Fibroblast of the aortic adventitia (primary cell): ENCODE measurements at regions not wholly inside any gene's neighbourhood (a gene's known extent, or its start where the extent isn't known, plus 50 kb on each side); places are given as distances from the start of the nearest gene placed in this dataset.
"Not testable (repeated sequence)": the region's sequence is repeated elsewhere in the genome, so short reads cannot be mapped to it uniquely, and the experiment has no call there.

Experiments used
- DNase-seq: peaks from one replicate; pipeline ENCODE4 v3.0.0-alpha.2; 2010; ENCODE audit warnings: low read depth
- H3K4me3 ChIP-seq: 2 replicates; pipeline ENCODE4 v1.5.1; 2011; ENCODE audit warnings: low read depth, mild to moderate bottlenecking, control low read depth, low read length, moderate library complexity
- TF ChIP-seq, protein P1 (sequence below): IDR thresholded peaks from 2 replicates; pipeline ENCODE4 v1.5.1; 2011; ENCODE audit warnings: mild to moderate bottlenecking, low read length, control low read depth, inconsistent platforms; ENCODE audit not compliant: insufficient read depth

DNA sequence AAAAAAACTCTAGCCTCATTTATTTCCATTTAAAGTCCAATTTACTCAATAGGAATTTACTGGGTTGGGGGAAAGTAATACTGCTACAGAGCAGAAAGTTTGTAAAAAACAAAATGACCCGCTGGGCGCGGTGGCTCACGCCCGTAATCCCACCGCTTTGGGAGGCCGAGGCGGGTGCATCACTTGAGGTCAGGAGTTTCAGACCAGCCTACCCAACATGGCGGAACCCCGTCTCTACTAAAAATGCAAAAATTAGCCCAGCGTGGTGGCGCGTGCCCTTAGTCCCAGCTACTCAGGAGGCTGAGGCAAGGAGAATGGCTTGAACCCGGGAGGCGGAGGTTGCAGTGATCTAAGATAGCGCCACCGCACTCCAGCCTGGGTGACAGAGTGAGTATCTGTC lies 745.6 kb downstream of the SLITRK1 start:
- no peak for DNase-seq
- H3K4me3 ChIP-seq = no peak overlapping the region
- TF ChIP-seq, protein P1, sequence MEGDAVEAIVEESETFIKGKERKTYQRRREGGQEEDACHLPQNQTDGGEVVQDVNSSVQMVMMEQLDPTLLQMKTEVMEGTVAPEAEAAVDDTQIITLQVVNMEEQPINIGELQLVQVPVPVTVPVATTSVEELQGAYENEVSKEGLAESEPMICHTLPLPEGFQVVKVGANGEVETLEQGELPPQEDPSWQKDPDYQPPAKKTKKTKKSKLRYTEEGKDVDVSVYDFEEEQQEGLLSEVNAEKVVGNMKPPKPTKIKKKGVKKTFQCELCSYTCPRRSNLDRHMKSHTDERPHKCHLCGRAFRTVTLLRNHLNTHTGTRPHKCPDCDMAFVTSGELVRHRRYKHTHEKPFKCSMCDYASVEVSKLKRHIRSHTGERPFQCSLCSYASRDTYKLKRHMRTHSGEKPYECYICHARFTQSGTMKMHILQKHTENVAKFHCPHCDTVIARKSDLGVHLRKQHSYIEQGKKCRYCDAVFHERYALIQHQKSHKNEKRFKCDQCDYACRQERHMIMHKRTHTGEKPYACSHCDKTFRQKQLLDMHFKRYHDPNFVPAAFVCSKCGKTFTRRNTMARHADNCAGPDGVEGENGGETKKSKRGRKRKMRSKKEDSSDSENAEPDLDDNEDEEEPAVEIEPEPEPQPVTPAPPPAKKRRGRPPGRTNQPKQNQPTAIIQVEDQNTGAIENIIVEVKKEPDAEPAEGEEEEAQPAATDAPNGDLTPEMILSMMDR = no peak

DNA sequence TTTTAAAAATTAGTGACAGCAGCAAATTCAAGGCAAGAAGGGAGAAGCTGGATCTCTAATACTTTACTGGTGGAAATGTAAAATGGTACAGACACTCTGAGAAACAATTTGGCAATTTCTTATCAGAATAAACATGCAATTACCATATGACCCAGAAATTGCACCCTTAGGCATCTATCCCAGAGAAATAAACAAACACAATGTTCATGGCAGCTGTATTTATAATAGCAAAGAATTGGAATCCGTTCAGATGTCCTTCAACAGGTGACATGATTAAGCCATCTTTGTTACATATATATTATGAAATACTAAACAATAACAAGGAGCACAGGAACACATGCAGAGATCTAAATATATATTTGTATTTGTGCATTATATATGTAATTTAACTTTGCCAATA lies 756.5 kb downstream of the SLITRK1 start:
- H3K4me3 ChIP-seq = no peak overlapping the region
- DNase-seq = no peak
- TF ChIP-seq, protein P1 = no peak

DNA sequence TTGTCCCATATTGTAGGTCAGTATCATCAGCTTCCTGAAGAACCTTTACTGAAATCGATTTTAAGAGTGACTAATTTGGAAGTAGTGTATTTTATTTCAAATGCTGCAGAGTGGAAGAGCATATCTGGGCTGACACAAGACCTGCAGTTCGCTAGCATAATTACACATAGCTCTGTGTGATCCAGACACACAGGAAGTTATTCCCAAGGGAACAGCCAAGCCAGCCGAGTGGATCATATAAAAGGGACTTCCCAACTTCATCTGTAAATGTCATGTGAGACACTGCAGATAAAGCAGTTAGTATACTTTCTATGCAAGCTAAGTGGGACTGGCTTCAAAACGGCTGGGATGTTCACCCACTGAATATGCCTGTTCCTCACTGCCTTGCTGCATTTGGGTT lies 760.4 kb downstream of the SLITRK1 start:
- TF ChIP-seq, protein P1 = no peak
- H3K4me3 ChIP-seq = no peak overlapping the region
- peak; percentile 20 for DNase-seq

DNA sequence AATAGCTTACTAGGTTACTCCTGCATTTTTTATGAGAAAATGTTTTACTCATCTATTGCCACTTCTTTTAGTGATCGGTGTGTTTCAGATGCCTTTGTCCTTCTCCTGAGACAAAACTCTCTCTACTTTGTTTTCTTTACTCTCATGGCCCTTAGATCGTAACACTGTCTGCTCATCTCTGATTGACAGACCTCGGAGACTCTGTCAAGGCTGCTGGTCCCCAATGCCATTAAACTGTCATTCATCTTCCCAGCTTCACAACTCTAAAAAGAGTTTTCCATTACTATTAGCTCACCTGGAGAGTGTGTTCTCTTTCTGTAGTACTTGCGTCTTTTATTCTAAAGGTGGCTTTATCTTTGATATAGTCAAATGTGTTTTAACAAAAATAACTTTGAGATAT lies 765.2 kb downstream of the SLITRK1 start:
- TF ChIP-seq, protein P1 = no peak
- DNase-seq = no peak
- no peak overlapping the region for H3K4me3 ChIP-seq

DNA sequence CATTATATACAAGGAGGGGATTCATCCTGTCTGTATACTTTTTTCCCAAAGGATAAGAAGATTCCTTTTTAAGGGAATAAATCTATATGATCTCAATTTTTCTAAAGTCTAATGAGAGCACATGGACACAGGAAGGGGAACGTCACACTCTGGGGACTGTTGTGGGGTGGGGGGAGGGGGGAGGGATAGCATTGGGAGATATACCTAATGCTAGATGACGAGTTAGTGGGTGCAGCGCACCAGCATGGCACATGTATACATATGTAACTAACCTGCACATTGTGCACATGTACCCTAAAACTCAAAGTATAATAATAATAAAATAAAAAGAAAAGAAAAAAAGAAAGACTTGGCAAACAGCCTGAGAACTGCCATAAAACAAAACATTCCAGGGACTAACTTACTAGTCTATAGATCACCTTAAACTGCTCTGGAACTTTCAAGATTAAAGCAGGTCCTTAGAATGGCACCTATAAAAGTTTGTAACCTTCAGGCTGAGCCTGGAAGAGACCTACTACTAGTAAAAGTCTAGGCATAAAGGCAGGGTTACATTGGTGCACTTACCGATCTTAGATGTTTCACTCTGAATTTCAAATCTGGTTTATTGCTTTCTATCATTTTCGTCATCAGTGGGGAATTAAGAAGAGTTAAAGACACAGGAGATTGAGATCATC lies 780.6 kb downstream of the SLITRK1 start:
- H3K4me3 ChIP-seq, DNase-seq: not testable (repeated sequence)

DNA sequence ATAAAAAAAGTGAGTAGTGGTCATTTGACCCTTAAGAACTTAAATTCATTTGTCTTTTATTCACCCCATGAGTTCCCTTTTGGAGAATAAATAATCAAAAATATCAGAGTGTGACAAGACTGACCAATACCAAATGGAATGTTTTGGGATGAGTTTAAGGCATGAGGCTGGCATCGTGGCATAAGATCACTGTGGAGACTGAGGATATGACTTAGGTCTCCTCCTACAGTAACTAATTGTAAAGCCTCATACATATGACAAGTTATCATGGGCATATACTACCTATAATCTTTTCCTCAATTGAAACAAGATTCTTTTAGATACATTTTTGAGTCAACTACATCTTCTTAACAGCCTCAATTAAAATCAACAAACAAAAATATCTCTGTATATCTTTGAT lies 782.0 kb downstream of the SLITRK1 start:
- no peak for DNase-seq
- TF ChIP-seq, protein P1 = no peak
- H3K4me3 ChIP-seq = no peak overlapping the region

DNA sequence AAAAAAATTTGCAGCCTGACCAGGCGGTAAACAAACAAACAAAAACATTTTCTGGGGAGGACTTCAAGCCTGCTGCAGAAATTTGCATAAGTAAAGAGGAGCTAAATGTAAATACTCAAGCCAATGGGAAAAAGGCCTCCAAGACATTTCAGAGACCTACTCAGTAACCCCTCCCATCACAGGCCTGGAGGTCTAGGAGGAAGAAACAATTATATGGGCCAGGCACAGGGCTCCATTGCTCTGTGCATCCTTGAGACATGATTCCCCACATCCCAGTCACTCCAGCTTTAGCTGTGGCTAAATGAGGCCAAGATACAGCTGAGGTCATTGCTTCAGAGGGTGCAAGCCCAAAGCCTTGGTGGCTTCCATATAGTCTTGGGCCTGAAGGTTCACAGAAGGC lies 793.4 kb downstream of the SLITRK1 start:
- no peak for DNase-seq
- TF ChIP-seq, protein P1 = no peak
- no peak overlapping the region for H3K4me3 ChIP-seq
